Nephron progenitor cell (in vitro differentiated cells): ENCODE measurements at regions not wholly inside any gene's neighbourhood (a gene's known extent, or its start where the extent isn't known, plus 50 kb on each side); places are given as distances from the start of the nearest gene placed in this dataset.
"Not testable (repeated sequence)": the region's sequence is repeated elsewhere in the genome, so short reads cannot be mapped to it uniquely, and the experiment has no call there.

ENCODE experiments used
- DNase-seq: peaks from one replicate; pipeline ENCODE4 v3.0.0; 2021
- H3K27ac Mint-ChIP-seq: 2 replicates; pipeline ENCODE4 v1.8.0; 2021; ENCODE audit warnings: mild to moderate bottlenecking, moderate library complexity, mixed read lengths
- H3K27me3 Mint-ChIP-seq: 2 replicates; pipeline ENCODE4 v1.8.0; 2021; ENCODE audit warnings: mild to moderate bottlenecking, low read depth, mixed read lengths; ENCODE audit not compliant: poor library complexity
- H3K36me3 Mint-ChIP-seq: 2 replicates; pipeline ENCODE4 v1.8.0; 2021; ENCODE audit warnings: low read depth, mixed read lengths
- H3K4me1 Mint-ChIP-seq: 2 replicates; pipeline ENCODE4 v1.8.0; 2021; ENCODE audit warnings: mixed read lengths
- H3K4me3 Mint-ChIP-seq: 2 replicates; pipeline ENCODE4 v1.8.0; 2021; ENCODE audit warnings: mild to moderate bottlenecking, moderate library complexity, mixed read lengths
- H3K9me3 Mint-ChIP-seq: 2 replicates; pipeline ENCODE4 v1.8.0; 2021; ENCODE audit warnings: mild to moderate bottlenecking, moderate library complexity, mixed read lengths
- TF ChIP-seq, protein P1 (sequence below): fragments of 200-600 bp; sonication (generic); IDR thresholded peaks from 2 replicates; pipeline ENCODE4 v1.5.0; 2021; ENCODE audit warnings: antibody characterized with exemption

DNA sequence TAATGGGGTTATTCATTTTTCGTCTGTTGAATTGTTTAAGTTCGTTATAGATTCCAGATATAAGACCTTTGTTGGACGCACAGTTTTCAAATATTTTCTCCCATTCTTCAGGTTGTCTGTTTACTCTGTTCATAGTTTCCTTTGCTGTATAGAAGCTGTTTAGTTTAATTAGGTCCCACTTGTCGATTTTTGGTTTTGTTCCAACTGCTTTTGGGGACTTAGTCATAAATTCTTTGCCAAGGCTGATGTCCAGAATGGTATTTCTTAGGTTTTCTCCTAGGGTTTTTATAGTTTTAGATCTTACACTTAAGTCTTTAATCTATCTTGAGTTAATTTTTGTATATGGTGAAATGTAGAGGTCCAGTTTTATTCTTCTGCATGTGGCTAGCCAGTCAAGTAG lies 58.9 kb upstream of the ZNF280D start:
- no peaks in the 10 kb centered on the region for H3K4me1 Mint-ChIP-seq
- no peak overlapping the region for H3K4me3 Mint-ChIP-seq
- TF ChIP-seq, protein P1, sequence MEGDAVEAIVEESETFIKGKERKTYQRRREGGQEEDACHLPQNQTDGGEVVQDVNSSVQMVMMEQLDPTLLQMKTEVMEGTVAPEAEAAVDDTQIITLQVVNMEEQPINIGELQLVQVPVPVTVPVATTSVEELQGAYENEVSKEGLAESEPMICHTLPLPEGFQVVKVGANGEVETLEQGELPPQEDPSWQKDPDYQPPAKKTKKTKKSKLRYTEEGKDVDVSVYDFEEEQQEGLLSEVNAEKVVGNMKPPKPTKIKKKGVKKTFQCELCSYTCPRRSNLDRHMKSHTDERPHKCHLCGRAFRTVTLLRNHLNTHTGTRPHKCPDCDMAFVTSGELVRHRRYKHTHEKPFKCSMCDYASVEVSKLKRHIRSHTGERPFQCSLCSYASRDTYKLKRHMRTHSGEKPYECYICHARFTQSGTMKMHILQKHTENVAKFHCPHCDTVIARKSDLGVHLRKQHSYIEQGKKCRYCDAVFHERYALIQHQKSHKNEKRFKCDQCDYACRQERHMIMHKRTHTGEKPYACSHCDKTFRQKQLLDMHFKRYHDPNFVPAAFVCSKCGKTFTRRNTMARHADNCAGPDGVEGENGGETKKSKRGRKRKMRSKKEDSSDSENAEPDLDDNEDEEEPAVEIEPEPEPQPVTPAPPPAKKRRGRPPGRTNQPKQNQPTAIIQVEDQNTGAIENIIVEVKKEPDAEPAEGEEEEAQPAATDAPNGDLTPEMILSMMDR = no peak
- H3K27me3 Mint-ChIP-seq = peaks cover 3% of the 10 kb centered on the region
- peaks cover 47% of the 10 kb centered on the region for H3K9me3 Mint-ChIP-seq
- H3K27ac Mint-ChIP-seq = no peak overlapping the region
- H3K36me3 Mint-ChIP-seq = no peaks in the 10 kb centered on the region
- no peak for DNase-seq

DNA sequence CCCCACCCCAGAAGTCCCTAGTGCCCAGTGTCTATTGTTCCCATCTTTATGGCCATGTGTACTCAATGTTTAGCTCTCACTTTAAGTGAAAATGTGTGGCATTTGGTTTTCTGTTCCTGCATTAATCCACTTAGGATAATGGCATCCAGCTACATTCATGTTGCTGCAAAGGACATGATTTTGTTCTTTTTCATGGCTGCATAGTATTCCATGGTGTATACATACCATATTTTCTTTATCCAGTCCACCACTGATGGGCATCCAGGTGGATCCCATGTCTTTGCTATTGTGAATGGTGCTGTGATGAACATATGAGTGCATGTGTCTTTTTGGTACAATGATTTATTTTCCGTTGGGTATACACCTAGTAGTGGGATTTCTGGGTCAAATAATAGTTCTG lies 58.2 kb upstream of the ZNF280D start:
- not testable (repeated sequence) for H3K27ac Mint-ChIP-seq, H3K36me3 Mint-ChIP-seq, DNase-seq

GRCh38 chr15:56788359-56788758 lies 55.0 kb upstream of the ZNF280D start:
- no peak overlapping the region for H3K4me3 Mint-ChIP-seq
- no peak for DNase-seq
- no peaks in the 10 kb centered on the region for H3K36me3 Mint-ChIP-seq
- H3K27me3 Mint-ChIP-seq = peaks cover 3% of the 10 kb centered on the region
- no peak overlapping the region for H3K27ac Mint-ChIP-seq
- TF ChIP-seq, protein P1 = no peak
- H3K9me3 Mint-ChIP-seq = peaks cover 41% of the 10 kb centered on the region
- H3K4me1 Mint-ChIP-seq = no peaks in the 10 kb centered on the region

More for the DNA sequence above, 58.2 kb upstream of the ZNF280D start:
- H3K4me1 Mint-ChIP-seq, H3K4me3 Mint-ChIP-seq, H3K27me3 Mint-ChIP-seq: not testable (repeated sequence)
- H3K9me3 Mint-ChIP-seq = peaks cover 47% of the 10 kb centered on the region

- no peaks in the 10 kb centered on the region for H3K36me3 Mint-ChIP-seq
- H3K27ac Mint-ChIP-seq = peak overlapping the region; percentile 4
- no peak for DNase-seq
- H3K9me3 Mint-ChIP-seq = peaks cover 28% of the 10 kb centered on the region
- H3K4me3 Mint-ChIP-seq = no peak overlapping the region
- TF ChIP-seq, protein P1 = no peak
- peaks cover 3% of the 10 kb centered on the region for H3K27me3 Mint-ChIP-seq
- no peaks in the 10 kb centered on the region for H3K4me1 Mint-ChIP-seq
Measured at GRCh38 chr15:56786966-56787365, 53.7 kb upstream of the ZNF280D start.

GRCh38 chr15:56783857-56784661 lies 50.8 kb upstream of the ZNF280D start:
- DNase-seq = no peak
- Mint-ChIP-seq H3K4me1 (no peaks in the 10 kb centered on the region), H3K4me3 (no peak overlapping the region), H3K27me3 (peaks cover 7% of the 10 kb centered on the region), H3K36me3 (peaks cover 11% of the 10 kb centered on the region), H3K9me3 (peaks cover 24% of the 10 kb centered on the region), H3K27ac (no peak overlapping the region)
- TF ChIP-seq, protein P1 = no peak

GRCh38 chr15:56783156-56783856 lies 50.0 kb upstream of the ZNF280D start:
- H3K27ac Mint-ChIP-seq = no peak overlapping the region

More at GRCh38 chr15:56783156-56783856, 50.0 kb upstream of the ZNF280D start:
- Mint-ChIP-seq H3K4me1 (no peaks in the 10 kb centered on the region), H3K9me3 (peaks cover 21% of the 10 kb centered on the region), H3K4me3 (no peak overlapping the region), H3K27me3 (peaks cover 7% of the 10 kb centered on the region), H3K36me3 (peaks cover 14% of the 10 kb centered on the region)
- TF ChIP-seq, protein P1 = no peak
- no peak for DNase-seq
